Nucleus accumbens (tissue), 56 donors: ENCODE measurements at regions not wholly inside any gene's neighbourhood (a gene's known extent, or its start where the extent isn't known, plus 50 kb on each side); places are given as distances from the start of the nearest gene placed in this dataset.
"Not testable (repeated sequence)": the region's sequence is repeated elsewhere in the genome, so short reads cannot be mapped to it uniquely, and the experiment has no call there.

Experiments used
- DNase-seq, 56 donors: peaks; one replicate each; lab custom pipeline; 2025; lab: John Stamatoyannopoulos, UW

- no peak for DNase-seq
These were observed 206.1 kb downstream of the TUSC1 start for GRCh38 chr9:25472085-25472607.

- no peak for DNase-seq
These were observed 216.8 kb downstream of the TUSC1 start for GRCh38 chr9:25461416-25461815.

GRCh38 chr9:25453875-25454274 is 224.4 kb downstream of the TUSC1 start:
- DNase-seq, result no peak

DNA sequence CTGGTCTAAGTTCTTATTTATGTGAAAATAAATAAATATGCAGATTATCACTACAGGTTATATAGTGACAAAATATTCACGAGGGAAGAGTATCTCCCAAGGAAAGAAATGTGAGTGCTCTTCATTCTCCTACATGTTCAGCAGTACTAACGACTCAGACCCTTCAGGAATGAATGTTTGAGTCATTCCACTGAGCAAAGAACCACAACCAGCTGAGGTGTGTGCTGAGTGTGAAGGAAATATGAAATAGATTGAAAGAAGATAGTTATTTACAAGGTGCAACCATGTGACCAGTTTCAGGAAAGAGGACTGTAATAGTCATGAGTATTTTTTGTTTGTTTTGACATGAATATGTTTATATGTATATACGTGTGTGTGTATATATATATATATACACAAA is 228.7 kb downstream of the TUSC1 start:
- DNase-seq, result no peak

GRCh38 chr9:25445721-25446120 is 232.5 kb downstream of the TUSC1 start:
- DNase-seq, result not testable (repeated sequence)

- DNase-seq, result no peak
These were observed 235.7 kb downstream of the TUSC1 start for GRCh38 chr9:25442526-25442925.

- no peak for DNase-seq
These were observed 250.3 kb downstream of the TUSC1 start for GRCh38 chr9:25427898-25428297.

- DNase-seq, result no peak
These were observed 251.0 kb downstream of the TUSC1 start for GRCh38 chr9:25427290-25427689.

DNA sequence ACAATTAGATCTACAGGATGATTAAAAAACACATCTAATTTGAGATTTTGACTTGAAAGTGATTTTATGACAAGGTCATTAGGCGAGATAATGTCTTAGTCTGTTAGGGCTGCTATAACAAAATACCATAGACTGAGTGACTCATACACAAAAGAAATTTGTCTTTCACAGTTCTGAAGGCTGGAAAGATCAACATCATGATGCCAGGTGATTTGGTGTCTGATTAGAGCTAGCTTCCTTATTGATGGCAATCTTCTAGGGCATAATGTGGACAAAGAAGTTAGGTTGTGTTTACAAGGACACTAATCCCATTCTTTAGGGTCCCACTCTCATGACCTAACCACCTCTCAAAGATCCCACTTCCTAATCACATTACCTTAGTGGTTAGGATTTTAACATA is 256.7 kb downstream of the TUSC1 start:
- no peak for DNase-seq

- DNase-seq, result no peak
These were observed 259.3 kb downstream of the TUSC1 start for GRCh38 chr9:25418974-25419373.

DNA sequence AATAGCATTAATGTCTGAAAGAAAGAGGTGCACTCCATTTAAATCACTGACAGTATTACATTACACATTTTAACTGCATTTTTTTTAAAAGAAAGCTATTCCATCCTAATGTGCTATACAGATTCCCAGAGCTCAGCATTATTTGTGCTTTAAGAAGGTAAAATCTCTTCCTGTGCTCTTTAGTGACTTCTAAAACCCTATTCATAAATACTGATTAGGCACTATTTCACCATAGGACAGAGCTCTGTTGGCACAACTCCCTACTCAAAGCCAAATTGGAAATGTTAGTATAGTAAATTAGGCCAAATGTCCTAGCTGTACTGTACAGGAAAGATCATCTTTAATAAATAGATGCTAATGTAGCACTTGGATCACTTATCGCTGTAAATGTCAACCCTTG is 262.5 kb downstream of the TUSC1 start:
- no peak for DNase-seq

- no peak for DNase-seq
These were observed 265.6 kb downstream of the TUSC1 start for GRCh38 chr9:25412646-25413045.

DNA sequence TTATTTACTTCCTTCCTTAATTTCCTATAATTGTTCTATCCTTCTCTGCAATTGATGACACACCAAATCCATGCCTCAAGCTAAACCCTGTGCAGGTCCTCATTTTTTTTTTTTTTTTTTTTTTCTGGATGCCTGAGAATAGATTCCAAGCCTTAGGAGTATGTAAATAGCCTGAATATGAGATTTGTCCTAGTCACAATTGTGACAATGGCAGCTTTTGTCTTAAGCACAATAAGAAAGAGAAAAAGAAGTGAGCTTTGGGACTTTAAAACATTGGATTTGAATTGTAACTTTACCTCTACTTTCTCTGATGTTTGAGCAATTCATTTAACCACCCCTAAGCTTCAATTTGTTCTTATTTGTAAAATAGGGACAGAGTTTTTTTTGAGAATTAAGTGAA is 280.5 kb downstream of the TUSC1 start:
- DNase-seq, result no peak

DNA sequence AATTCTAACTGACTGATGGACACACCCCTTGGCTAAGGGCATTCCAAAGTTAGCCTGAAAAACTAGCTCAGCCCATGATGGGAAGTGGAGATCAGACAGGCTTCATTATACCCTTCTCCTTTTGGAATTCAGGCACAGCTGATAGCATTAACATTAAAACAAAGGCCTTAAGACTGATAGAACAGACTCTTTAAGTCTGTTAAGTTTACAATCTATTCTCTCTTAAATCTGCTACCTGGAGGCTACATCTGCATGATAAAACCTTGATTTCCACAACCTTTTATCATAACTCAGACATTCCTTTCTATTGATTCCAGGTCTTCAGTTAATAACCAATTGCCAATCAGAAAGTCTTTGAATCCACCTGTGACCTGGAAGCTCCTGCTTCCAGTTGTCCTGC is 281.4 kb downstream of the TUSC1 start:
- DNase-seq, result no peak

GRCh38 chr9:25381141-25381540 is 297.1 kb downstream of the TUSC1 start:
- no peak for DNase-seq

GRCh38 chr9:25377039-25377438 is 301.2 kb downstream of the TUSC1 start:
- no peak for DNase-seq

GRCh38 chr9:25374281-25374680 is 304.0 kb downstream of the TUSC1 start:
- no peak for DNase-seq

DNA sequence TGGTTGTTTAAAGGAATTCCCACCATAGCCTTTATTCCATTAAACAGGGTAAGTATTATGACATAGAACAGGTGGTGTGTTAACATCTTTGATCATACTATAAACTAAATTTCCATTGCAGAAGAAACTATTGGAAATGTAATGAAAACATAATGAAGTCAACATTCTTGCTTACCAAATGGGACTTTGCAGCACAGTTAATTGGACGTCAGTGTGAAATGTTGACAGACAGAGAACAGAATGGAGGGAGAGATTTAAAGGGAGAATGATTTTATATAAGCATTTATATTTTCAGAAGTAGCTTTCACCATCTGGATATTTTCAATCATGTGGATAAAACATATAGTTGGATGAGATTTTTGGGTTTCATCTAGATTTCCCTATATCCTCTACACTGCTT is 311.3 kb downstream of the TUSC1 start:
- no peak for DNase-seq

- DNase-seq, result no peak
These were observed 324.5 kb downstream of the TUSC1 start for GRCh38 chr9:25353783-25354182.

DNA sequence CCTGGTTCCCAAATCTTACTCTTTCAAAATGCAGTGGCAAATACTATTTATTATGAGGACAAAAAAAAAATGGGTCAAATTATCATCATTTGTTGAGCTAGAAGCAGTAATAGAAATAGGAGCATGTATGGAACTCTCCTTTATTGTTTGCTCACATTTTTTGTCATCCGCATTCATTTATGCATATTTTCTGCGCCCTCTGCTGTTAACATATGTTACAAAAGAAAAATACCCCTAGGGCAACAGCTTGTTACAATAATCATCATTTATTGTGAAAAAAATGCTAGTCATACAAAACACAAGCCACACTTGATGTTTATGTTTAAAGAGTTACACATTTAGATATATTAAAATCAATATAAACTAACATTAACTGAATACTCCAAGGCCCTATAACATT is 328.2 kb downstream of the TUSC1 start:
- DNase-seq, result no peak

- no peak for DNase-seq
These were observed 356.1 kb downstream of the TUSC1 start for GRCh38 chr9:25322142-25322541.

DNA sequence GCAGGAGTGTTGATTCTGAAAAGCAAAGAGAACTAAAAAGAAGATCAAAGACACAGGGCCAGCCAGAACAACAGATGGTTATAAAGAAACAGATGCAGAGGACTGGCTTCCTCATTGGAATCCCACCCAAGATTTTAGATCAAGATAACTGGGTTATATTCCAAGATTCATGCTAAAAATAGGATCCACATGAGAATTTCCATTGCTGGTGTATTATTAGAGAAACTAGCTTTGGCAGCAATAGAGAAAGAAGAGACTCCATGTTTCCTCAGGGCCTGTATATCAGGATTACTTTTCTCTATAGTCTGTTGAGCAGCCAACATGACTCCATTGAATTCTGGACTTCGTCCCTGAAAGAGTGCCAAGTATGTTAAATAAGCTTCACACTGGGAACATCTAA is 367.3 kb downstream of the TUSC1 start:
- DNase-seq, result no peak

GRCh38 chr9:25308549-25308948 is 369.7 kb downstream of the TUSC1 start:
- no peak for DNase-seq
